ENCODE measurements at regions not wholly inside any gene's neighbourhood (a gene's known extent, or its start where the extent isn't known, plus 50 kb on each side); places are given as distances from the start of the nearest gene placed in this dataset.
"Not testable (repeated sequence)": the region's sequence is repeated elsewhere in the genome, so short reads cannot be mapped to it uniquely, and the experiment has no call there.

DNA sequence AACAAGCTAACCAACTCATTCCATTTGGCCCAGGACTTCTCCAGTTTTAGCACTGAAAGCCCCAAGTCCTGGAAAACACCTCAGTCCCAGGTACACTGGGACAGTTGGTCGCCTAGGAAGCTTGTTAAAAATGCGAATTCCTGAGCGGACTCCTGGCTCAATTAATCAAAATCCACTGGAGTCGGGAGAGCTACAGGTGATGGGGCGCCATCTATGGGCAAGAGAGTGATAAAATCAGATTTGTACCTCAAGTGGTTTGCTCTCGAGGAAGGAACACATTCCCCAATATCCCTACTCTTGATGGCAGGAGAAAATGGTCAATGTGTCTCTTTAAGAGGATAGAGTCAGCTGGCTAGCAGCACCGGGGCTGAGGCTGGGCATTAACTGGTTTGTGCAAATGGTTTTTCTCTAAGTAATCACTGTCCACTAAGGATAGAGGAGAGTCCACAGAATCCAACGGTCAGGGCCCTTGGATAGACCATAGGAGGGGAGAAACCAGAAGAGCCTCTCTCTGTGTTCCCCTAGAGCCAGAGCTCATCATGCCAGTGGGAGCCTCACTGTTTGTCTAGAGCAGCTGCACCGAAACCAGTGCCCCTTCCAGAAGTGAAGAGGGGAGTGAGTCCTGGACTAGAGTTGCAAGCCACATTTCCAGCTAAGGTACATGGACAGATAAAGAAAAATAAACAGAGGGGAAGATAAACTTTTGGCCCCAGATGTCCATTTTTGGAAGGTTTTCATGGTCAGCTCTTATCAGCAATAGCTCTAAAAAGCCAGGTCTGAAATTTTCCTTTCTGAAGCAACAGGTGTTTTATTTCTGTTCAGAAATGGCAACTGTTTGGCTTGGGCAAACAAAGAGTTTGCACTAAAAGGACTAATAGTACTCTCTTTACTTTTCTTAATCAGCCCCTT, 148.5 kb downstream of the TENT5C start:
- DNase-seq (ENCODE audit: low read depth), result peak; percentile 21

DNA sequence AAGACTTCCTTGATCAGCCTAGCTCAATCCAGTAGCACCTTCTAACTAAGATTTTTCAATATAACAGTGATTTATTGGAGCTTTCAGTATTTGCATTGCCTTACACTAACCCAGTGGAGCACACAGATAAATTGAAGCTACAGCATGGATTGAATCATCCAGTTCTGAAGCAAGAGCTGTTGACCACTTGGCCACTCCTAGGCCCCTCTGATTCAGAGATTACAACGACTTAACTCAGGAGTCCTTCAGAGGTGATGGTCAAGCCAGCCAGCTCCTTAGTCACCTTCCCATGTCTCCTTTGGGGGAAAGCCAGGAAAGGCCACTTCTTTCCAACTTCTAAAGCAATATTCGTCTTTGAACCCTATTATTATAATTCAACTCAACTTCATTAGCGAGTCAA, 151.8 kb downstream of the TENT5C start:
- DNase-seq (ENCODE audit: low read depth), result no peak

DNA sequence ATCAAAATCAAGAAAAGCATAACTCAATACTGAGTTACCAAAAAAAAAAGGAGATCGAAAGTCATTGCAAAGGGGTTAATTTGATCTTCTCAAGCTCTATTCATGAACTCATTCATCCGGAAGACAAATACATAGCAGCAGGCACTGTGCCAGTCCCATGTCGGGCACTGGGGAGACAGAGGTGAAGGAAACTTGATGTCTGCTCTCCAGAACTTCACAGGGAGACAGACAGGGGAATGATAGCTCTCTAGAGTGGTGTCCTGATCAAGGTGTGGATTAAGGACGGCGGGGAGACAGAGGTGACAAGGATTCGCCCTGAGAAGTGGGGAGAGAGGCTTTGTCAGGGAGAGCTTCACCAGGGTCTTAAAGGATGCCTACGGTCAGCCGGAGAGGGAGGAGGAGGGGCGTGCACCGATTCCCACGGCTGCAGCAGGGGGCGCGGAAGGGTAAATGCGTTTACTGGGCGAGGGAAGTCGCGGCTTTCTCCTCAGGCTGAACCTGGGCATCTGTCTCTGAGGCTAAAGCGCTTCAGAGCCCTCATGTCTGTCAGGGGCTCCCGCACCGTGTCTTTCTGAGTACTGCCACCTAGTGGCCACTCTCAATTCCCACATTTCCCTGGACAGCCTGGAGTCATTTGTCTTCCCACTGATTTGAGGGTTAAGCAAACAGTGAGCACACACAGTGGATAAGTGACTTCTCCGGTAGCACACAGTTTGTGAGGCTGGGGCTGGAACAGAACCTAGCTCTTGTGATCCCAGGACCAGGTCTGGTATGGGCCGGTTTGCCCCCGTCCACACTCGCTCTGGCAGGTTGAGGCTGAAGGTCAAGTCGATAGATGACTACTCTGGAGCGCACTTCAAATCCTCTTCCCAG, 152.8 kb downstream of the TENT5C start:
- peak; percentile 41 for DNase-seq (ENCODE audit: low read depth)

DNA sequence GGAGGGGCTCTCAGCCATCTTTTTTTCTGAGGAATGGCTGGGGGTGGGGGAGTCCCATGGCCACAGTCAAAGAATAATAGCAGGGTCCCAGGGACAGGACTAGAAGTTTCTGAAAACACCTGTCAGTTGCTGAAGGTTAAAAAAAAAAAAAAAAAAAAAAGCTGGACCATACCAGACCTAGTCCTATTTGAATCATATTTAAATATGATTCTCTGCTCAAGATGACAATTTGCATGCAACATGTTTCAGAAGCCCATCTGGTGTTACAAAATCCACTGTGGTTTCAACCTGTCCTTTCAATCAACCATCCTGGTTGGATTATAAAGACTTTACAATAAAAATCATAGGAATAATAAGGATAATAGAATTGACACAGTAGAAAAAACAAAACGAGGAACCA, 153.7 kb downstream of the TENT5C start:
- DNase-seq (ENCODE audit: low read depth), result no peak

DNA sequence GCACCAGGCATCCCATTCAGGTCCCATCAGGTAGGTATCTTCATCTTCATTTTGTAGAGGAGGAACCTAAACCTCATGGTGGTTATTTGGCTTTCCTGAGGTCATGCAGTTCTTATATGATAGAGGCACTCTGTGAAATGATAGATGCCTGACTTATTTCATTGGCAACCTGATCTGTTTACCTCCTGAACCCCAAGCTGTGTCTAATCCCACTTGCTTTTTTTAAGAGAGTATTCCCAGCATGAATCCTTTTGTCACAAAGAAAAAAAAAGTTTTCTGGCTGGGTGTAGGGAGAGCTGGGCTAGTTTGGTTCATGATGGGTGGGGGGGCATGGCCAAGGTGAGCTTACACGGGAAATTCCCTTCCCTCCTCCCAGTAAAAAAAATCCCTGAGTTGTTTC, 154.2 kb downstream of the TENT5C start:
- DNase-seq (ENCODE audit: low read depth), result no peak

DNA sequence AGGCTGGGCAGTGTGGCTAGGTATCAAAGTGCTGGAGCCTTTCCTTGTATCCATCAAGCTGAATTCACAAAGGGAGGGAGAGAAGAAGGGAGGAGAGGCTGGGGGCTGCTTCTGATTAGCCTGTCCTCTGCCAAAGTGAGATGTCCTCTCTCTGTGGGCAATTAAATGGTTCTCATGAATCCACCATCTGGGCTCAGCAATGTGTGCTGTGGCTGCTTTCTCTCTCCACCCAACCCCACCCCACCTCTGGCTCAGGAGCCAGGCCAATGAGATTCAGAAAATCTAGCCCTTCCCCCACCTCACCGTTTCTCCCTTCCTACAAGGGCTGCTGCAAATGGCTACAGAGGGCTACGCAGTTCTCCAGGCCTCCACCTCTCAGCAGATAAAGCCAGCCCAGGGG, 154.6 kb downstream of the TENT5C start:
- DNase-seq (ENCODE audit: low read depth), result no peak

DNA sequence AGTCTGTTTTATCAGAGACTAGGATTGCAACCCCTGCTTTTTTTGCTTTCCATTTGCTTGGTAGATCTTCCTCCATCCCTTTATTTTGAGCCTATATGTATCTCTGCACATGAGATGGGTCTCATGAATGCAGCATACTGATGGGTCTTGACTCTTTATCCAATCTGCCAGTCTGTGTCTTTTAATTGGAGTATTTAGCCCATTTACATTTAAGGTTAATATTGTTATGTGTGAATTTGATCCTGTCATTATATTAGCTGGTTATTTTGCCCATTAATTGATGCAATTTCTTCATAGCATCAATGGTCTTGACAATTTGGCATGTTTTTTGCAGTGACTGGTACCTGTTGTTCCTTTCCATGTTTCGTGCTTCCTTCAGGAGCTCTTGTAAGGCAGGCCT, 161.7 kb downstream of the GDAP2 start:
- DNase-seq (ENCODE audit: low read depth), result not testable (repeated sequence)

DNA sequence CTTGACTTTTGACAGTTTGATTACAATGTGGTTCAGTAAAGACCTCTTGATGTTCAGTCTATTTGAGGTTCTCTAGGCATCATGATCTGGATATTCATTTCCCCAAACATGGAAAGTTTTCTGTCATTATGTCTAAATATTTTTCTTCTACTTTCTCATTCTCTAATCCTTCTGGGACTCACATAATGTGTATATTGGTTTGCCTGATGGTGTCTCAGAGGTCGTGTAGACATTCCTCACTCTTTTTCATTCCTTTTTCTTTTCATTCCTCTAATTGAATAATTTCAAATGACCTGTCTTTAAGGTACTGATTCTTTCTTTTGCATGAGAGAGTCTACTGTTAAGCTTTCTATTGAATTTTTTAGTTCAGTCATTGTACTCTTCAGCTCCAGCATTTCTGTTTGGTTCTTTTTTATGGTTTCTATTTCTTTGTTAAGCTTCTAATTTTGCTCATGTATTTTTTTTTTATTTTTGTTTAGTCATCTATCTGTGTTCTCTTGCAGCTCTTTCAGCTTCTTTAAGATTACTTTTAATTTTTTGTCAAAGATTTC, 158.4 kb downstream of the GDAP2 start:
- no peak for DNase-seq (ENCODE audit: low read depth)

DNA sequence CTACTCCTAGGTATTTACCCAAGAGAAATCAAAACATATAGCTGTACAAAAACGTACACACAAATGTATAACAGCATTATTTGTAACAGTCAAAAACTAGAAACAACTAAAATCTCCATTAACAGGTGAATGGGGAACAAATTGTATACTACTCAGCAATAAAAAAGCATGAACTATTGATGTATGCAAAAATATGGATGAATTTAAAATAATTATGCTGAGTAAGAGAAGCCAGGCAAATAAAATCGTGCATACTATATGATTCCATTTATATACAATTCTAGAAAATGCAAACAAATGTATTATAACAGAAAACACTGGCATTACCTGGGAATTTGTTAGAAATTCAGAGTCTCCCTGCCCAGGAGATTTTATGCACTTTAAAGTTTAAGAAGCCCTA, 150.1 kb downstream of the GDAP2 start:
- DNase-seq (ENCODE audit: low read depth), result no peak

DNA sequence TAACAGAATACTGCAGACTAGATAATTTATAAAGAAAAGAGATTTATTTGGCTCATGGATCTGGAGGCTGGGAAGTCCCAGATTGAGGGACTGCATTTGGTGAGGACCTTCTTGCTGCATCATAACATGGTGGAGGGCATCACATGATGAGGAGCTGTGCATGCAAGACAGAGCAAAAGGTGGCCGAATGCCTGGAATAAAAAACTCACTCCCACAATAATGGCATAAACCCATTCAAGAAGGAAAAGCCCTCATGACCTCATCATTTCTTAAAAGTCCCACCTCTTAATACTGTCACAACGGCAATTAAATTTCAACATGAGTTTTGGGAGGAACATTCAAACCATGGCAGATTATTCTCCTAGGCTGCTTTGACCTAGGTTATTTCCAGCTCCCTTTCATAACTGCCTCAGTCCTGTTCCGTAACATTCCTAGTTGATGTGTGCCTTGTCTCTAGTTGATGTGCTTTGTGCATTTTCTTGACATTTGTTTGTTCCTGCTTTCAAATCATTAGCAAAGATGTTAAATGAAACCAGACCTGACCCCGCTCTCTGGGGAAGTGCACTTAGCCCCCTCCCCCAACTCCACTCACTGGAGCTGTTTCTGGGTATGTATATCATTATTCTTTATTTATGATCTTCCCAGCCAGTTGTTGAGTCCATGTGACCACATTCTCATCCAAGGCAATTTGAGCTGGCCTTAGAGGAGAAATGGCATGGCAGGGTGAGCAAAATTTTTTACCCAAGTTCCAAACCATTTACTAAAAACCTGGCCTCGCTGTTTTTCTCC, 148.5 kb downstream of the GDAP2 start:
- DNase-seq (ENCODE audit: low read depth), result no peak

DNA sequence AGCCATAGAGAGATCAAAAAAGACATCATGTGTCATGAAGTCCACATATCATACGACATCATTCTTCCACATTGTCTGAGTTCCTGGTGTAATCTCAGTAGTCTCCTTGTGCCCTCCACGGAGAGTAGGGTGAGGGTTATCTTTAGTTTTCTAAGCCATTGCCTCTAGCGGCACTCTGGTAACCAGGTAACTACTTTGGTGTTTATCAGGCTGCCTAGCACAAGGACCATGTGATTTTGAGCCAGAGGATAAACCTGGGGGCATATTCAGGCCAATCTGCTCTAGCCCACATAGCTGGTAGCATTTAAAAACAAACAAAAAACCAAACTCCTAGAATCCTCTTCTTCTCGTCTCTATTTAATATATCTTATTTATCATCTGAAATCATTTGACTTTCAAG, 147.4 kb downstream of the GDAP2 start:
- no peak for DNase-seq (ENCODE audit: low read depth)

DNA sequence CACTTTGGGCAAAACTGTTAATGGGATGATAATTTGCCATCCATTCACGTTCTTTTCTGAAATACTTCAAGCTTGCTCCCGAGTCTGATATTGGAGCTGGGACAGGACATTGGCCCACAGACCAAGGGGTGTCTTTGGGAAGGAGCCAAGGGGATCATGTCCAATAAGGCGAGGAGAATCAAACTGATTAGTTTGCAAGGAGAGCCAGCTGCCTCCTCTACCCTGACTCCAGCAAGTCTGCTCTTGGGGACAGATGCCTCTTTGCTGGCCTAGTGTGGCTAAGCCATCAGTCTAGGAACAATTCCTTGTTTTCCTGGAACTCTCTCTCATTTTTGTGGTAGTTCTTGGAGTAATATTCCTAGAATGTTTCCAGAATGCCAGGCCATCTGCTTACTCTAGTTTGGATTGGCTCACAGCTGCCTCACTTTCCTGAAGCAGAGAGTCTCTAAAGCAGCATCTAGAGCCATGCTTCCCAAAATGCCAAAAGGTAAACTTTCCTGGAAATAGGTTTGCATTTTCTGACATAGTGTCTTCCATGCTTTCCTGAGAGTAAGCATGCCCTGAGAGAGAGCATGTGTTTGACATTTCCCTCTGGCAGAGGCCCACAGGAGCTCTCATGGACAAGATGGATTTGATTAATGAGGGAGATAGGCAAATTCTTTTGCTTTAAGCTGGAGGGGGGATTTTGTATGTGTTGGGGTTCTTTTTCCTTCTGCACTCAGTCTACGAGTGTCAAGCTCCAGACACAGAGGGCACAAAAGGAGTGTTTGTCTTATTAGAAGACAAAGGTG, 145.6 kb downstream of the GDAP2 start:
- DNase-seq (ENCODE audit: low read depth), result no peak

DNA sequence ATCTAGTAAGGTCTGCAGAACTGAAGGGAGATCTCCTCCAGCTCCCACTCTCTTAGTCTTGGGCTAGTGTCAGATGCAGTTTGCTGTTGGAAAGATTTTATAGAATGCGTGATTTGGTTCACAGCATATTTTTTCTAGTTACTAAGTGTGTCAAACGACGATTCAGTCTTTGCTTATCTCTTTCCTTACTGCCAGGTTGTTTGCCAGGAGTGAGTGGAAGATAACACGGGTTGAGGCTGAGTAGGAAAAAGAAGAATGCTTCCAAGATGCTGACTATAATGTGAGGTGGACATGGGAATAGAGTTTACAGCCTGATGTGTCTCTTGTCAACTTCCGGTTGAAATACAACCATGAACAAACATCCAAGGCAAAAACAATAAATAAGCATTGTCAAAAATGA, 141.4 kb downstream of the GDAP2 start:
- DNase-seq (ENCODE audit: low read depth), result no peak

DNA sequence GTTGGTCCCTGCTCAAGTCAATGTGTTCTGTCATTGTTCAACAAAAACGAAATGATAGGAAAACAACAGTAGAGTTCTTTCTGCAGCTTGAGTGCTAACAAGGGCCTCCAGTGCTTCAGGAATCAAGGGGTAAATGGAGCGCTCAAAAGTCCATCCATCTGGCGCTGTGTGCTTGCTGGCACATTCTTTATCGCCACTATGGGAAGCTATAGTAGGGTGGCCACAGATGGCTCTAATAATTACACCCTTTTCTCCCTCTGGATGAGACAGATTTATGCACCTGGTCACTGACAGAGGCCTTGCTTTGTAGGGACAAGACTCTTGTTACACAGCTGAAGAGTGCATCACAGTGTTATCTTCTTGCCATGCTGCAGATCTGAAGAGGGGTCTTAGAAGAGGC, 136.0 kb downstream of the GDAP2 start:
- no peak for DNase-seq (ENCODE audit: low read depth)

DNA sequence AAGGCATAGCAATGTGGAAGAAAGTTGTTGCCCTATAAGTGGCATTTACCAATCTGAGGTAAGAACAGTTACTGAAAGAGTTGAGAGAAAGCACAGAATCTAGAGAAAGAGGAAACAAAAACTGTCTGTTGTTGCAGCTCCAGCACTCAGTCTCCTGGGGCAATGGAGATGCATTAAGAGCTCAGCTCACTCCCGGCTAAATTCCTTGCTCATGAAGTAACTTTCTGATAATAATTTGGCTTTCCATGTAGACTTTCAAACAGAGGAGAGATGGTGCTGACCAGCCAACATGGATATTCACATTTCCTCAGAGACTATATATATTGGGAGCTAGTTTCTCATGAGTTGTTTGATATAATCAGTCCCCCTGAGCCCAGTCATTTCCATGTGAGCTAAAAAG, 135.3 kb downstream of the GDAP2 start:
- DNase-seq (ENCODE audit: low read depth), result no peak

DNA sequence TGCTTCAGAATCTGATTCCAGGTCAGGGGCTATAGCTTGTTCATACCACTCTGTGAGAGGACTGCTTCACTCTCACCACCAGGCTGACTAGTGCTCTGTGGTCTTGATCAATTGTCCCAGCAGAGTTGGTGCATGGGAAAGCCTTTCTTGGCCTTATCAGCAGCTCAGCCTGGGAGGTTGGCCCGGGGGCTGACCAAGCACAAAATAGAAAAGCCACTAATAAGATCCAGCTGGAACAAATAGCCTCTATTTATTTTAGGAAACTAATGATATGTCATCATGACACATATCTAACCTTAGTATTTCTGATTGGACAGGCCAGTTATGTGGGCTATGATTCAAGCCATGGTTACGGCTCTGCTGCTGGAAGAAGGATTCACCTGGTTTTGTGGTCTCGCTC, 134.2 kb downstream of the GDAP2 start:
- no peak for DNase-seq (ENCODE audit: low read depth)

DNA sequence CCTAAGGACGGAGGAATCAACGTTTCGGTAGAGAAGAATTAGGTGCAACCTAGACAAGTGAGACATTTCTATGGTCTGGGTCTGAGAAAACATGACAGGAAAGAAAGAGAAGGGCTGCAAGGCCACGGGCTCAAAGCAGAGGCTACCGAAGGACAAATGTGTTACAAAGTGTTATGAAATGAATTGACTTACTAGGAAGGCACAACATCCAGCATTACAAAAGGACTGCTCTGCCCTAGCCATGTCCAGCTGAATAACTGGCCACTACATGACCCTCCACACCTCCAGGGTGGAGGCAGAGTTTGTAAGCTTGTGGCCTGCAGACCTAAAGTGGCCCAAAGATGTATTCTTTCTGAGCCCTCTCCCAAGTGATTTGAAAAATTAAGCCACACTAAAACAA, 133.6 kb downstream of the GDAP2 start:
- DNase-seq (ENCODE audit: low read depth), result no peak

DNA sequence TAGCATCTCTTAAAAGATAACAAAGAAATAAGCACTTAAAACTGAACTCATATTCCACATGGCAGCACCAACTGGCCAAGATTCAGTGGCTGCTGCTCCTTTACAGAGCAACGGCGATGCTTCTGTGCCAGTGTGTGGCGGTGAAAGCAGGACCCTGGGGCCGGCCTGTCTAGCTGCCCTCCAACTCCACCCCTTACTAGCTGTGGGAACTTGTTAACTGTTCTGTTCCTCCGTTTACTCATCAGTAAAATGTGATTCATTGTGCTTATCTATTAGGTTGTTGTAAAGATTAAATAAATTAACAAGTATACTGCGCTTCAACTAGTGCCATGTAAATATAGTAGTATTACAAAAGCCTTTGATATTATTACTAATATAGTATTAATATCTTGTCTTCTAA, 133.2 kb downstream of the GDAP2 start:
- DNase-seq (ENCODE audit: low read depth), result no peak

DNA sequence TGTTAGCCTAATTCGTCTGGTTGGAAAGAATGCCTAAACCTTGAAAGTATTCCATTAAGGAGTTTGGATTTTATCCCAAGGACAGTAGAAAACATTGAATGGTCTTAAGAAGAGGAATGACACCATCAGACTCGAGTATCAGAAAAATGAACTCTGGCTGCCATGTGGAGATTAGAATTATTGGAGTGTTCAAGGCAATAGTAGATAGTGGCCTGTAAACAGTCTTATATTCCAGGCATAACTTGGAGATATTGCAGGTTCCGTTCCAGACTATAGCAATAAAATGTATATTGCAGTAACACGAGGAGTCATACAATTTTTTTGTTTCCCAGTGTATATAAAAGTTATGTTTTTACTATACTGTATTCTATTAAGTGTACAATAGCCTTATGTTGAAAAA, 130.9 kb downstream of the GDAP2 start:
- no peak for DNase-seq (ENCODE audit: low read depth)

DNA sequence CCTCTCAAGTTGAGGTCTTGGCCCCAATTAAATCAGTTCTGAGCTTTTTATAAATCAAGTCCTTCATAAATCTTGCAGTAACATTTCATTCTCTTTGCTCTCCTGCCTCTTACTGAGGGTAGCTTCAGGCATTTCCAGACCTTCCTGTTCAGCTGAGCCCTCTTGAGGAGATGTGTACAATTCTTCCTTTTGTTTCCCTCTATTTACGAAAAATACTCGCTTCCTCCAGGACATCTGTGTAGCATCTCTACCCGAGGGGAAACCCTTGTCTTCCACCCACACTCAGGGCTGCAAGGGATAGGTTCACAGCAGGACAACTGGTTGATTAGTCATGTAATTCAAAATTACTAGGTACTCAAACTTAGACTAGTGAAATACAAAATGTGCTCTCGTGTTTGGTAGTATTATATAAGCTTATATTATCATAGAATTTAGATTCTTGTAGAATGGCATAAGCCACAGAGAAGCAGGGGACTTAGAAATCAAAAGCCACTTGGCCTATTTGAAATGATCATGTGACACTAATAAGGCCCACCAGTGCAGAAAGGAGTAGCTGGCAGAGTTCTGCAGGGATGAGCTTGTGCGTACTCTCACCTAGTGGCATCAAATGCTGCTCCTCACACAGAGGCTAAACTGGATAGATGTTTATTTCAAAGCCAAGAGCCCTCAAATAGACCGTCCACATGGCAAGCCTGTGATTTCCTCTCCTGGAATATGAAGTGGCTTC, 126.7 kb downstream of the GDAP2 start:
- DNase-seq (ENCODE audit: low read depth), result no peak

DNA sequence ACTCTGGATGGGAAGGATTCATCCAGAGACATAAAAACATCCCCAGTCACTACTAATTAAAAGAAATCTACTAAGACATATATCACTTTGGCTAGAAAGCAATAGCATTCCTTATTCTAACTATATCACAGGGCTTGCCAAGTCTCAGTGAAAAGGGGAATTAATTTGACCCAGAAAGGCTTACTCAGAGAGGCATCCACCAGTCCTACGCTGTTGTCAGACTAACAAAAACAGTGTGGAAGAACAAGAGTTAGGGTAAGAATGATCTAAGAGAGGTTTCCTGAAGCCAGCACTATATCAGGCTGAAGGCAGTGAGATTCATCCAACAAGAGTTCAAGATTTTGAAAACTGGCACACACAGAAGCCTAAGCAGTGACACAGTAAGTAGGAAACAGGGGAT, 126.1 kb downstream of the GDAP2 start:
- no peak for DNase-seq (ENCODE audit: low read depth)
